Left lobe of liver (tissue), 2 donors: ENCODE measurements at regions not wholly inside any gene's neighbourhood (a gene's known extent, or its start where the extent isn't known, plus 50 kb on each side); places are given as distances from the start of the nearest gene placed in this dataset.
"Not testable (repeated sequence)": the region's sequence is repeated elsewhere in the genome, so short reads cannot be mapped to it uniquely, and the experiment has no call there.

ENCODE experiments used
- ATAC-seq: fragments of 200-7000 bp; cut with Tn5 transposase; one replicate; pipeline ENCODE4 v1.9.1; 2020; ENCODE audit warnings: mild to moderate bottlenecking, moderate library complexity
- DNase-seq: peaks from one replicate; pipeline ENCODE4 v3.0.0-alpha.2; 2020; ENCODE audit warnings: low spot score
- donor health status: DM: no; HTN: no; CAD: no; lungs with moderate emphysema.
- donor health status: DM: no; HTN: yes; CAD: no.

- ATAC-seq, DNase-seq: not testable (repeated sequence)
These were observed 53.0 kb upstream of the C1QTNF3 start for GRCh38 chr5:34096033-34096432.

DNA sequence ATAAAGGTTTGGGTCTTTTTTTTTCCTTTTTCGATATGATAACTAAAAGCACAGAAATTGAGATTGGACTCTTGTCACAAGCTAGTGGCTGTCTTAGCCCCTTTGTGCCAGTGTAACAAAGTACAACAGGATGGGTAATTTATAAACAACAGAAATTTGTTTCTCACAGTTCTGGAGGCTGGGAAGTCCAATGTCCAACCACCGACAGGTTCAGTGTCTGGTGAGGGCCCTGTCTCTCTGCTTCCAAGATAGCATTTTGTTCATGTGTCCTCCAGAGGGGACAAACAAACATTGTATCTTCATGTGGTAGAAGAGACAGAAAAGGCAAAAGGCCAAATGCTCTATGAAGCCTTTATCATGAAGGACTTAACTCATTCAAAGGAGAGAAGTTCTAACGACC, 56.9 kb upstream of the C1QTNF3 start:
- ATAC-seq, DNase-seq: not testable (repeated sequence)

DNA sequence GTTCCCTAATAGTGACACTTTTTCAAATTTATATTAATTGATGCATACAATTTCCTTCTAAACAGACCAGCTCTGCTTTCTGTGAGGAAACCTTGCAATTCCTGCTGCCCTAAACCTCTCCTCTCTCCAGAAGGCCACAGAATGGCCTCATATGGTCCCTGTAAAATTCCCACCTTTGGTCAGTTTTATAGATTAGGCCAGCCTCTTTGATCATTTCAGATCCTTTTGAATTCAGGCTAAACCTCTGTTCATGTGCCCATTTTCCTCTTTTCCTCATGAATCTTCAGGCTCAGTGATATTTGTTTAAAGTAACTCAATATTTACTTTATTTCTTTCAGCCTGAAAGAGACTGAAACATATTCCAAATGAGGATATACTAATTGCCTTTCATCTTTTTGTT, 58.6 kb upstream of the C1QTNF3 start:
- not testable (repeated sequence) for DNase-seq
- peak; percentile 62 for ATAC-seq

- not testable (repeated sequence) for DNase-seq, ATAC-seq
These were observed 65.9 kb upstream of the C1QTNF3 start for GRCh38 chr5:34108897-34109296.

DNA sequence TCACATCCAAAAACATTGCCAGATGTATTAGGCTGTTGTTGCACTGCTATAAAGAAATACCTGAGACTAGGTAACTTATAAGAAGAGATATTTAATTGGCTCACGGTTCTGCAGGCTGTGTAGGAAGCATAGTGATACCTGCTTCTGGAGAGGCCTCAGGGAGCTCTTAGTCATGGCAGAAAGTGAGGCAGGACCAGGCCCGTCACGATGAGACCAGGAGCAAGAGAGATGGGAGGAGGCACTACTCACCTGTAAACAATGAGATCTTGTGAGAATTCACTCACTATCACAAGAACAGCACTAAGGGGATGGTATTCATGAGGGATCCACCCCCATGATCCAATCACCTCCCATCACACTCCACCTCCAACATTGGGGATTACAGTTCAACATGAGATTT, 81.3 kb upstream of the C1QTNF3 start:
- DNase-seq, ATAC-seq: not testable (repeated sequence)

DNA sequence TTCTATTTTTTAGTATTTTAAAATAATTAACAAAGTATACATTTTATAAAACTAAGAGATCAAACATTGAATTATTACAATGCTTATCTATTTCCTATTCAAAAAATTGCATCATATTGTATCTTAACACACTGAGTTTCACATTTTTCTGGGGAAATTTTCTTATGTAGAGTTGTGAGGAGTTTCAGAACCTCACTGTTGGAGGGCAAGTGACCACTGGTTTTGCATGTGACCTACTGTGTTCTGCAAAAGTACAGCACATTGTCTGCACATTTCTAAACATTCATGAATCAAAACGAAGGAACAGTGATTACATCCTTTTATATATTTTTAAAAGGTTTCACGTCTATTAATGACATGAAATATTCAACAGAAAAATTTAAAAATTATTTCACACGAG, 82.3 kb upstream of the C1QTNF3 start:
- DNase-seq, ATAC-seq: not testable (repeated sequence)

DNA sequence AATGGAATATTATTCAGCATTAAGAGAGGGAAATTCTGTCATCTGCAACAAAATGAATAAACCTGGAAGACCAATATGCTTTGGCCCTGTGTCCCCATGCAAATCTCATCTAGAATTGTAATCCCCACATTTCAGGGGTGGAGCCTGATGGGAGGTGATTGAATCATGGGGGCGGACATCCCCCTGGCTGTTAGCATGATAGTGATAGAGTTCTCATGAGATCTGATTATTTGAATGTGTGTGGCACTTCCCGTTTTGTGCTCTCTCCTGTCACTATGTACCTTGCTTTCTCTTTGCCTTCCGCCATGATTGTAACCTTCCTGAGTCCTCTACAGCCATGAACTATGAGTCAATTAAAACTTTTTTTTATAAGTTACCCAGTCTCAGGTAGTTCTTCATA, 83.7 kb upstream of the C1QTNF3 start:
- DNase-seq, ATAC-seq: not testable (repeated sequence)

DNA sequence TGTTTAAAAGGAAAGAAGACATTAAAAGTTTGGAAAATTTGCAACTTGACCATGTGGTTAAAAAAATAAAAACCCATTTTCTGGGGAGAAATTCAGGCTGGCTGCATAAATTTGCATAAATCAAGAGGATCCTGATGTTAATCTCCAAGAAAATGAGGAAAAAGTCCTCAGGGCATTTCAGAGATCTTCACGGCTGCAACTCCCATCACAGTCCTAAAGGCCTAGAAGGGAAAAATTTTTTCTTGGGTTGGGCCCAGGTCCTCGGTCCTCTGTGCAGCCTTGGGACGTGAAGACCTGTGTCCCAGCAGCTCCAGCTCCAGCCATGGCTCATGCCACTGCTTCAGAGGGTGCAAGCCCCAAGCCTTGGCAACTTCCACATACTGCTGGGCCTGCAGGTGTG, 84.8 kb upstream of the C1QTNF3 start:
- DNase-seq, ATAC-seq: not testable (repeated sequence)

DNA sequence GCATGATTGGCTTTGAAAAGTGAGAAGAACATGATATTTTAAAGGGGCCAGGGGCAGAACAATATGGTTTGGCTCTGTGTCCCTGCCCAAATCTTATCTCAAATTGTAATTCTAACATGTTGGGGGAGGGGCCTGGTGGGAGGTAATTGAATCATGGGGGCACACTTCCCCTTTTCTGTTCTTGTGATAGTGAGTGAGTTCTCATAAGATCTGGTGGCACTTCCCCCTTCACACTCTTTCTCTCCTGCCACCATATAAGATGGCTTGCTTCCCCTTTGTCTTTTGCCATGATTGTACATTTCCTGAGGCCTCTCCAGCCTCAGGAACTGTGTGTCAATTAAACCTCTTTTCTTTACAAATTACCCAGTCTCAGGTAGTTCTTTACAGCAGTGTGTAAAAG, 85.9 kb upstream of the C1QTNF3 start:
- not testable (repeated sequence) for DNase-seq, ATAC-seq

- not testable (repeated sequence) for DNase-seq, ATAC-seq
These were observed 112.0 kb upstream of the C1QTNF3 start for GRCh38 chr5:34154988-34155387.

DNA sequence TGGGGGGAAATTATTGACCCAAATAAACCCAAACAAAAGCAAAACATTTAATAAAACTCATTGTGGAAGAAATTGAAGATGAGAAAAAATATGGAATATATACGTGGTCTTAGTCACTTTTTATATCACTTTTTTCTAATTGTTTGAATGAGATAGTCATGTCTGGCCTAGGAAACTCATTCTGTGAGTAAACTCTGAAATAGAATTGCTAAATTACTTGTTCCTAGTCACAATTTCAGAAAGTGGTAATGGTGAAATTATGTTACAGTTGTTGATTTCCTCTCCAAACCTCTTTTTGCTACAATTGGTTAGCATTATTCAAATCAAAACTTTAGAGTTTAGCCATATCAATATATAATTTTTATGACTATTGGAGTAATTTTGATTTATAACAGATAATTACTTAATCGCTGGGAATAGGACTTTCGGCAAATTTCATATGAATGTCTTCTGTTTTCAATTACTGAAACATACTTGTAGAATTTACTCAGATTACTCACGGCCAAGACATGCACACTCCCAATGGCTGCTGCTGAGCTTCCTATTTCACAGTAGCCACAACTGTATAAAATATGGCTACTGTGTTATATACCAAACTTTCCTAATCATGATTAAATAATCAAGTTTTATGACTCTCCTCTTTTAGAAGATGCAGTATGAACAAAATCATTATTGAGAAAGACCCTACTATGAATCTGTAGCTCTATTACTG, 113.8 kb upstream of the C1QTNF3 start:
- not testable (repeated sequence) for DNase-seq, ATAC-seq

DNA sequence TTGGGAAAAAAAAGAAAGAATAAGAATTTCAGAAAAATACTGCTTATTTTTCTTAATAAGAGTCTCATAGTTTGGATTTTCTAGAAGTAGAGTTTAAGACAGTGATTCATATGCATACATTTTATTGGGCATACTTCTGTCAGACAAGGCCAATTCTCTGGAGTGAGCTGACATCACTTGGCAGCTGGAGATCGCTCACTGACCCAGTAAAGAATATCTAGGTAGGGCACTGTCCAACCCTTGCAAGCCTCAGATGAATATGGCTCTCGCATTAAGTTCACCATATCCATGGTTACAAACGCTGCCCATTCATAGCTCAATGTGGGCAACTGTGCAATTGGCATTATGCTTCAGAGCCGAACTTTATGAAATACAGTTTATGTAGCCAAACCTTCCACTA, 117.9 kb upstream of the C1QTNF3 start:
- ATAC-seq, DNase-seq: not testable (repeated sequence)

DNA sequence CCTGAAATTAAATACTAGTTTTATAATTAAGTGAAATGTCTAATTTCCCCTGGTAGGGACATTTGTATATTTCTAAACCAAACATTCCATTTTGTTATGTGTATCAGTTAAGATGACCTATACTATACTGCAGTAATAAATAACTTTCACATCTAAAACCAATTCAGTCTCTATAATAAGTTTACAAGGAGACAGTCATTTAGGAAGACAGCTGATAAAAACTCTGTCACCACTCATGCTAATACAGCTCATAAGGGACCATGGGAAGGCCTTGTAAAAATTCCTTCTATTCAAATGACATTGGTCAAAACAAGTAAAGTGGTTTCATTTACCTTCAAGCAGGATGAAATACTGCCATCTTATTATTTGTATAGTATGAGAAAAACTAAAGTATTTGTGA, 128.4 kb upstream of the C1QTNF3 start:
- DNase-seq, ATAC-seq: not testable (repeated sequence)

- not testable (repeated sequence) for ATAC-seq, DNase-seq
These were observed 136.6 kb upstream of the C1QTNF3 start for GRCh38 chr5:34179453-34180190.

- ATAC-seq, DNase-seq: not testable (repeated sequence)
These were observed 137.2 kb upstream of the C1QTNF3 start for GRCh38 chr5:34180225-34180624.

DNA sequence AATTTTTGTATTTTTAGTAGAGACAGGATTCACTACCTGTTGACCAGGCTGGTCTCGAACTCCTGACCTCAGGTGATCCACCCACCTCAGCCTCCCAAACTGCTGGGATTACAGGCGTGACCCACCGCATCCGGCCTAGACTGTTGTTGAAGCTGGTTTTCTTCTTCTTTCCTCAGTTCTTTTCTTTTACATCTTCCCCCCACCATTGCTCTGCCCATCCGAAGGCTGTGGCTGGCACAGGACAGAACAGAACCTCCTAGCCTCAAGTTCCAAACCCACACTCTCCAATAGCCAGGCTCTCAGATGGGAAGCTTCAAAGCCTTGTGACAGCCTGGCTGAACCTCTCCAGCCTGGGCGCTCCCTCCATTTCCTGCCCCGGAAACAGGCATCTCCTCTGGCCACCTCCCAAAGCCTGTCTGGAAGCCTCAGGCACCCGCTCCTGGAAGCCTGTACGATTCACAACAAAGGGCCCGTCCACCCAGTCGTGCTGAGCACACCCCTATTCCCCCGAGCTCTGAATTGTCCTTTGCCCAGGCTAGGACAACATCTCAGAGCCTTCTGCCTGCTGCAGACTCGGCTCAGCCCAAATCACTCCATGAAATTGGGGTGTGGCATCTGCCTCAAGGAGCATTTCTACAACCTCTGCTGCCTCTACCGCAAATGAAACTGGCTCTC, 138.1 kb upstream of the C1QTNF3 start:
- DNase-seq, ATAC-seq: not testable (repeated sequence)

- not testable (repeated sequence) for ATAC-seq, DNase-seq
These were observed 142.0 kb upstream of the C1QTNF3 start for GRCh38 chr5:34185005-34185404.

DNA sequence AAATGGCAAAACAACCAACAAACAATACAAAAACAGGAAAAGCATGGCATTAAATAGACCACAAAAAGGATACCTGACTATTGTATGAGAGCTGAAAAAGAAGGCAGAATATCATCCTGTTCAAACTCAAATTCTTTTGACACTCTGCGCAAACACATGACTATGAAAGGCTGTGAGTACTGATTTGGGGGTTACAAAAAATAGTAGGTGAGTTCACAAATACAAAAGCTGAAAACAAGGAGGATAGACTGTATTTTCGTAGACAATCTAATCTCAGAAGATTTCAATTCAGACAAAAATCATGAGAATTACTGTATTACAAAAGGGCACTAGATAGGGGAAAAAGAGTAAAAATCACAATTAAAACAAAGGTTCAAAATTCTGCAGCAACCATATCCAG, 142.6 kb upstream of the C1QTNF3 start:
- DNase-seq, ATAC-seq: not testable (repeated sequence)

DNA sequence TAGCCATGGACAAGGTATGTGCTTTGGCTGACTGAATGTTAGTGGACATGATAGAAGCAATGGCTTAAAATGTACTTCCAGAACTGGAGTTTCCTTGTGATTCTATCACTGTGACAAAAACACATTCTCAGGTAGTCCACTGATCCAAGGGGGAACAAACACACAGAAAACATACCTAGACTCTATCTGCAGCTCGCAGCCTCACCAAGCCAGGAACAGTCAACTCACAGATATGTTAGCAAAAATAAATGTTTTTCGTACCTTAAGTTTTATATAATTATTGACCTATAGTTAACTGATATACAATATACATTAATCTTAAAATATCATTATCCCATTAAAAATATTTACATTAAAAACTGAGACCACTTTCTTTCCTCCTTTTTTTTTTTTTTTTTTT, 143.1 kb upstream of the C1QTNF3 start:
- not testable (repeated sequence) for ATAC-seq, DNase-seq

DNA sequence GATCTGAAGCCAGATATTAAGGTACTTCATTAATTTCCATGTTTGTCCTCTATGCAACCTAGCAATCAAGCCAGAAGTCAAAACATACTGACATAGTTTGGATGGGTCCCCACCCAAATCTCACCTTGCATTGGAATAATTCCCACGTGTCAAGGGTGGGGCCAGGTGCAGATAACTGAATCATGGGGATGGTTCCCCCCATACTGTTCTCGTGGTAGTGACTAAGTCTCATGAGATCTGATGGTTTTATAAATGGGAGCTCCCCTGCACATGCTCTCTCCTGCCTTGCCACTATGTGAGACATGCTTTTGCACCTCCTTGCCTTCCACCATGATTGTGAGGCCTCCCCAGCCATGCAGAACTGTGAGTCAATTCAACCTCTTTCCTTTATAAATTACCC, 143.9 kb upstream of the C1QTNF3 start:
- not testable (repeated sequence) for ATAC-seq, DNase-seq

GRCh38 chr5:34187441-34187840, 144.4 kb upstream of the C1QTNF3 start:
- not testable (repeated sequence) for ATAC-seq, DNase-seq
